ENCODE measurements at regions not wholly inside any gene's neighbourhood (a gene's known extent, or its start where the extent isn't known, plus 50 kb on each side); places are given as distances from the start of the nearest gene placed in this dataset.

DNA sequence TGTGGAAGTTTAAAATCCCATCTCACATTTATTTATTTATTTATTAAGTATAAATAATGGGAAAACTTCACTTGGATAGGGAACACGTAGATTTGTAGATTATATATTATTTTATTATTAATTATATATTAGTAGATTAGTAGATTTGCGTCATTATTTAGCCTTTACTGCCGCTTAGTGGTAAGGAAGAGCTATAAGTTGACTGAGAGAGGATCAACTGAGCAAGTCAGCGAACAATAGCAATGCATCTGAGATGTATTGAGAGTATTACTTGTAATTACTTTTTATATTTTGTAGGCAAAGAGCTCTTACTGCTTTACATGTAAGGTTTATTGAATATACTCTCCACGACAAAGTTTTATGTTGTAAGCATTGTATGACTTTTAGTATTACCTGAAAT lies 244.5 kb upstream of the ANKRD30A start:
- TF ChIP-seq, protein P1, sequence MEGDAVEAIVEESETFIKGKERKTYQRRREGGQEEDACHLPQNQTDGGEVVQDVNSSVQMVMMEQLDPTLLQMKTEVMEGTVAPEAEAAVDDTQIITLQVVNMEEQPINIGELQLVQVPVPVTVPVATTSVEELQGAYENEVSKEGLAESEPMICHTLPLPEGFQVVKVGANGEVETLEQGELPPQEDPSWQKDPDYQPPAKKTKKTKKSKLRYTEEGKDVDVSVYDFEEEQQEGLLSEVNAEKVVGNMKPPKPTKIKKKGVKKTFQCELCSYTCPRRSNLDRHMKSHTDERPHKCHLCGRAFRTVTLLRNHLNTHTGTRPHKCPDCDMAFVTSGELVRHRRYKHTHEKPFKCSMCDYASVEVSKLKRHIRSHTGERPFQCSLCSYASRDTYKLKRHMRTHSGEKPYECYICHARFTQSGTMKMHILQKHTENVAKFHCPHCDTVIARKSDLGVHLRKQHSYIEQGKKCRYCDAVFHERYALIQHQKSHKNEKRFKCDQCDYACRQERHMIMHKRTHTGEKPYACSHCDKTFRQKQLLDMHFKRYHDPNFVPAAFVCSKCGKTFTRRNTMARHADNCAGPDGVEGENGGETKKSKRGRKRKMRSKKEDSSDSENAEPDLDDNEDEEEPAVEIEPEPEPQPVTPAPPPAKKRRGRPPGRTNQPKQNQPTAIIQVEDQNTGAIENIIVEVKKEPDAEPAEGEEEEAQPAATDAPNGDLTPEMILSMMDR (conservative IDR thresholded peaks at IDR 0.05): peak; percentile 49
- no peak for TF ChIP-seq EZH2 (IDR thresholded peaks at IDR 0.05; ENCODE audit: low read depth)
